Medulla oblongata (tissue), 1 donor: ENCODE measurements at regions not wholly inside any gene's neighbourhood (a gene's known extent, or its start where the extent isn't known, plus 50 kb on each side); places are given as distances from the start of the nearest gene placed in this dataset.

Experiments
- DNase-seq: peaks from one replicate; pipeline ENCODE4 v3.0.0-alpha.2; 2015; ENCODE audit errors: extremely low spot score

GRCh38 chr3:144141496-144141895 lies 169.9 kb downstream of the DIPK2A start:
- no peak for DNase-seq

DNA sequence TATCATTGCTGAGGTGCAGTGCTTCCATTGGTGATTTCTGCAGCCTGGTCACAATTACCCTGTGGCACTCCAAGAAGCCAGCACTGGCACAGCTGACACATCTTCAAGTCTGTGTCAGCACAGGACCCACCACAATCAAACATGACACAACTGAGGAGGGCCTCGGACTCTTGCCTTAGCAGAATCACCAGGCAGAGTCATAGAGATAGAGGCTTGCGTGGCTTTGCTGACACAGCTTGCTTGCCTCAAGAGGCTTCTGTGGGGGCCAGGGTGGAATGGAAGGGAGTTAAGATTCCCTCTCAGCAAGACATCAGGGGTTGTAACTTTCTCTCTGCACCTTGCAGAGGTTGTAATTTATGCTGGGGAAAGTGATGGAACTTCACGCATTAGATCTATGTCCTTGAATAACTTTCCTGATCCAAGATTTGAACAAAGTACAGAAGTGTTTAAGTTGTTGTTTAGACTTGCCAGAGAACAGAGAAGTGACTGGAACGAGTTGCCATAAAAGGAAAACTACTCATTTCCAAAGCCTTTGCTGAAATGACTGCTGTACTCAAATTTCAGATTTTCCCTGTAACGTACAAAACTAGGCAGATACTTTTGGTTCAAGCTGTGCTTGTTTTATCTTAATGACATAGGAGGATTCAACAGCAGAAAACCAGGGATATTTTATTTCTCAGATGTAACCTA lies 170.7 kb downstream of the DIPK2A start:
- no peak for DNase-seq

- DNase-seq, result no peak
These were observed 176.7 kb downstream of the DIPK2A start for GRCh38 chr3:144148356-144148755.

GRCh38 chr3:144151983-144152382 lies 180.4 kb downstream of the DIPK2A start:
- no peak for DNase-seq

GRCh38 chr3:144160627-144161026 lies 189.0 kb downstream of the DIPK2A start:
- no peak for DNase-seq

DNA sequence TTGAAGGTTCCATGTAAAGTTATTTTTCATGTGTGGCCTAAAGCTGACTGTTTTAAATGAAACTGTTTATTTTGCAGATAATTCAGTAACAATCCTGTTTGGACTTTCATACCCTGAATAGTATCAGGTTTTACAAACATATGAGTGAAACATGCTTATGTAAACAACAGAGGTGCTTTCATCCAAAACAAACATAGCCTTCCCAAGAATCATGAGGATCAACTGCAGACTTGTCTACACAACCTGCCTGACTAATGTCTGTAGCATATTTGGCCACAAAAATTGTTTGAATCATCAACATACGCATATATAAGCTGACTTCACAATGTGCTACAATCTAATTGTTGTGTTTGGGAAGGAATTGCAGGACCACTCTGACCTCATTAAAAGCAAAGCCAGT lies 190.4 kb downstream of the DIPK2A start:
- DNase-seq, result no peak

DNA sequence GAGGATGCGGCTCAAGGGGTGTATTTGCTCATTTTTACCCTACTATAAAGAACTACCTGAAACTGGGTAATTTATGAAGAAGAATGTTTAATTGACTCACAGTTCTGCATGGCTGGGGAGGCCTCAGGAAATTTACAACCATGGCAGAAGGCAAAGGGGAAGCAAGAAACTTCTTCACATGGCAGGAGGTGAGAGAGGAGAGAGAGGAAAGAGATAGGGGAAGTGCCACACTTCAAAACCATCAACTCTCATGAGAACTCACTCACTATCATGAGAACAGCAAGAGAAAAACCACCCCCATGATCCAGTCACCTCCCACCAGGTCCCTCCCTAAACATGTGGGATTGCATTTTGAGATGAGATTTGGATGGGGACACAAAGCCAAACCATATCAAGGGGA lies 192.7 kb downstream of the DIPK2A start:
- no peak for DNase-seq

DNA sequence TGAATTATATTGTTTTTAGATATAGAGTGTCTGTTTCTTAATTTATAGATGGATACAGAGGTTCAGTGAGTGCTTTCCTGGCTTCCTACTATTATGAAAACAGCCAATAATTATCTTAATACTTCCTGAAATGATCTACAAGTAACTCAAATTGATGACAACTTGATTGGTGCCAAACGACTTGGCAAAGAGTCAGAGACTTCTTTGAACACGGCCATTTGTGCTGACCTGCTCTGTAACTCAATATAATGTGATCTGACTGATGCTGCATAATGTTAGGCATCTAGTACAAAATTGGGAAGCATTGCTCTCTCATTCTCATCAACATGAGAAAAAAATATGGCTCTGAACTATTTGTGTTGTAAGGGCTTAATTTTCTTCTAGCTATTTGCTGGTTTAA lies 193.9 kb downstream of the DIPK2A start:
- no peak for DNase-seq

DNA sequence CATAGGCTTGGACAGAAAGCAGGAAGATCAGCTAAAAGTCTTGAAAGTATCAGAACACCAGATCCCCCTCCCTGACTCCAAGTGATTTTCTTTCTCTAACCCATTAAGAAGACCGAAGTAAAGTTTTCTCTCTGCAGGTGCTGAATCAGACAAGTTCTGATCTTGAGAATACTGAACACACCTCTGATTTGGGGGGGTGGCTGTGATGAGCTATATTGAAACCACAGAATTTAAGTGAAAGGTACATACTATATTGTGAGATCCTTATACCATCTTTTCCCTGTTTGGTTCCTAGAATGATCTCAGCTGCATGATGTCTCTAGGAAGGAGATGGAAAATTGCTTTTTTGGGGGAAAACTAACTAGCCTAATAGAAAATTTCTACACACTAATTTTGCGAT lies 196.0 kb downstream of the DIPK2A start:
- no peak for DNase-seq

- DNase-seq, result no peak
These were observed 201.9 kb downstream of the DIPK2A start for GRCh38 chr3:144173491-144173890.

DNA sequence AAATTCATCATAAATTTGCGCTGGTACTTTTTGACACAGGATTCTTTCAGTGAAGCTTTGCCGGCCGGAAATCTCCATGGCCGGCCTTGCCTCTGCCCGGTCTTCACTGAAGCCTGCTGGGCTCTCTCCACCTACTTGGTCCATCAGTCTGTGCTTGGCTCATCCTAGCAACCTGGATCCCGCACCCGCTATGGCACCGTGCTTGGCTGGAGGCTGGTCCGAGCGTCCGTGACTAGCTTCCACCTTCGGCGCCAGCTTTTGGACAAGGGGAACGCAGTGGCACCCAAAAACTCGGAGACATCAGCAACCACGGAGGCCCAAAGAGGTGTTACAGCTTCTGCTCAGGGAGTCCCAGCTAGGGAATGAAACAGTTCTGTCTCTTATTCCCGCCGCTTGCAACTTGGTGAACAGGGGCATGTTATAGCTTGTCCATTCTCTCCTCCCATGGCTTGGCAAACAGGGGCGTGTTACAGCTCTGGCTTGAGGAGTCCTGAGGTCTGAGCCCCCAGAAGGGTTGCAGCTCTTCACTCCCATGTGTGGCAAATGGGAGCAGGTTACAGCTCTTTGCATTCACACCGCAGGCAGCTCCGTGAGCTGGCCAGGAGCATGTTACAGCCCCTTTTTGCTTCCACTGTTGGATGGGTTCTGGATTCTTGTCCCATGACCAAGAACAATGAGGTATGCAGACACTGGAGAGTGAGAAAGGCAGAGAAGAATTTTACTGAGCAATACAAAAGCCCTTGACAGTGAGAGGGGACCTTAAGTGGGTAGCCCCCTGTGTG lies 204.2 kb downstream of the DIPK2A start:
- no peak for DNase-seq

GRCh38 chr3:144177649-144178048 lies 206.0 kb downstream of the DIPK2A start:
- no peak for DNase-seq

DNA sequence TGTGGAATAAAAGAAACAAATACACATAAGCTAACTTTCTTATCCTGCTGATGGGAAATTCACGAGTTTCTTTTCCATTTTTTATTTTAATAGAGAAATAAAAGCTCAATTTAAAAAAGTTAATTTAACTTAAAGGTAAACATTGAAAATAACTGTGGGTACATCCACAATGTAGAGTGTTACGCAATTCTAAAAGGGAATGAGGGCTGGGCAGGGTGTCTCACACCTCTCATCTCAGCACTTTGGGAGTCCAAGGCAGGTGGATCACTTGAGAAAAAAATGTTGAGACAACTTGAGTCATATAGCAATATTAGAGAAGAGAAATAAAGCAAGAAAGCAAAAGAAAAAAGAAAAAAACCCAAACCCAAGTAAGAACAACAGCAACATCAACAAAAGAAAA lies 207.0 kb downstream of the DIPK2A start:
- DNase-seq, result no peak

DNA sequence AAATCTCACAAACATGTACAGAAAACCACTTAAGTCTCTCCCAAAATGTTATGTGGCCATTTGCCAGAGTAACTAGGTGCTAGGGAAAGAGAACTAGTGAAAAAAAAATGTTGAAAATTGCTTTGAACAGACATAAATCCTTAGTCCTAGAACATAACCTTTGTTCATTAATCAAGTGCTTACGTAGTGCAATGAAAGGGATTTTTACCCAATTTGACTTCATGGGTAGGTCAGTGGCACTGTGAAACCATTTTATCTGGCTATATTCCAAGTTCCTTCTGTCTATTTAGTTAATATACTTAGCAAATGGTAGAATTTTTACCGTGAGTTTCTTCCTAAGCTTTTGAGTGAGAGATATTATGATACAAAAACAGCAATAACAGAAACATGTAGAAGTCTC lies 209.4 kb downstream of the DIPK2A start:
- DNase-seq, result no peak

DNA sequence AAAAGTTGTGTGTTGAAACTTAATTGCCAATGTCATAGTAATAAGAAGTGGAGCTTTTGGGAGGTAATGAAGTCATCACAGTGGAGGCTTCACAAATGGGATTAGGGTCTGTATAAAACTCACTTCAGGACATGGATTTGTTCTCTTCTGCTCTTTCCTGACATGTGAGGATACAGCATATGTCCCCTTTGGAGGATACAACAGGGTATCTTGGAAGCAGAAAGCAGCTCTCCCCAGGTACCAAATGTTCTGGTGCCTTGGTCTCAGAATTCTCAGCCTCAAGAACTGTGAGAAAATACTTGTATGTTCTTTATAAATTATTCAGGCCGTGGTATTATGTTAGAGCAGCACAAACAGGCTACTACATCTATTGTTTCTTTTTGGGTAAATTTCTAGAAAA lies 210.9 kb downstream of the DIPK2A start:
- DNase-seq, result no peak

- DNase-seq, result no peak
These were observed 213.7 kb downstream of the DIPK2A start for GRCh38 chr3:144185276-144185675.

- no peak for DNase-seq
These were observed 216.0 kb downstream of the DIPK2A start for GRCh38 chr3:144187531-144188210.

GRCh38 chr3:144189044-144189443 lies 217.4 kb downstream of the DIPK2A start:
- DNase-seq, result no peak

DNA sequence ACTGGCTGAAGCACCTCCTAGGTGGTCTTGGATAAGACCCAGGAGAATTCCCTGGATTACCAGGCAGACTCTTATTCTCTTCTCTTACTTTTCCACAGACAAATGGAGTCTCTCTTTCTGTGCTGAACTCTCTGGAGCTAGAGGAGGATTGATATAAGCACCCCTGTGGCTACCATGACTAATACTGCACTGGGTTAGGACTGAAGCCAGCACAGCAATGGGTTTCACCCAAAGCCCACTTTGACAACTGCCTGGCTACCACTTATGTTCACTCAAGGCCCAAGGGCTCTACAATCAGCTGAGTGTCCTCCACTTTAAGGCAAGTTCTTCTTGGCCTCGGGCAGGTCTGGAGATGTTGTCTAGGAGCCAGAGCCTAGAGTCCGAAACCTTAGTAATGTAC lies 225.5 kb downstream of the DIPK2A start:
- DNase-seq, result no peak

DNA sequence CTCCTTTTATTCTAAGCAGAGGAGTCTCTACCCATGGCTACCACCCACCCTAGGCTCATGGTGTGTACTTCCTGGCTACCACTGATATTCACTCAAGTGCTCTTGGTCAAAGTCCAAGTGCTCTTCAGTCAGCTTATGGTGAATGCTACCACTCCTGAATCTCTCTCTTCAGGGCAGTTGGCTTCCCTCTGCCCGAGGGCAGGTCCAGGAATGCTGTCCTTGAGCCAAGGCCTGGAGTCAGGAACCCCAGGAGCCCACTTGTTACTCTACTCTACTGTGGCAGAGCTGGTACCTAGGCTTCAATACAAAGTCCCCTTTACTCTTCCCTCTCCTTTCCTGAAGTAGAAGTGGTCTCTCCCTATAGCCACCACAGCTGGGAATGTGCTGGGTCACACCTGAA lies 226.0 kb downstream of the DIPK2A start:
- DNase-seq, result no peak

DNA sequence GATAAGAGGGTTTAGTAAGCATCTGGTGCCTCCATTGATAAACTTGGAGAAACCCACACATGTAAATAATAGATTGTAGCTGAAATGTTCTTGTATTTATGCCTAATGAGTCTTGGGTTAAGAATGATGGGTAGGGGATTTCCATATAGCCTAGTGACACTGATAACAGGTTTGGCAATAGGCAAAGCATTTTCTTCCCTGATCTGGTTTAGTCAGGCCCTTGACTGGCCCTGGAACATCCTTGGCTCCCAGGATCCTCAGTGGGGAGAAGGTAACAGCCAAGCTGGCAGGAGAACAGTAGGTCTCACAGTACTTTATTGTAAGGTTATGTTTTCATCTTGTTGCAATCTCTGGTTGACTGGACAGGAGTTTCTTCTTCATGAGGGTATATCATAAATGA lies 228.4 kb downstream of the DIPK2A start:
- no peak for DNase-seq

GRCh38 chr3:144200466-144200865 lies 228.8 kb downstream of the DIPK2A start:
- no peak for DNase-seq

DNA sequence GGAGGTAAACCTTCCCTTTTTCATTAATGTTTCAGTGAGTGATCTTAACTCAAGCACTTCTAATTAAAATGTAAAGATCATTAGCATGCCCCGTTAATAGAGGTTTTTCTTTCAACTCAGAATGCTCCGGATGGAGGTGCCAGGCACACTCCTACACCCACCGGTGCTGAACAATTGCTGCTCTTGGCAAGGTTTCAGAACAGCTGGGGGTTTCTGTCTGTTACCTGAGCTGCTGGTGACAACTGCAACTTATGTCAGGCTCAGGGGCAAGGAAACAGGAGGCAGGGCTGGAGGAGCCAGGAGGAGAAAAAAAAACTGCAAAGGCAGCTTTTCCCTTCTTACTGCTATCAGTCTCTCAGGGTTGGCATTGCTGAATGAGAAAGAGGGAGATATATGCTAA lies 250.1 kb downstream of the DIPK2A start:
- DNase-seq, result no peak
